NCI-H82 treated with DMSO at 0.1 percent for 48 hours (cell line): ENCODE measurements at regions not wholly inside any gene's neighbourhood (a gene's known extent, or its start where the extent isn't known, plus 50 kb on each side); places are given as distances from the start of the nearest gene placed in this dataset.

Experiments
- DNase-seq: peaks from one replicate; lab custom pipeline; 2025; ENCODE audit not compliant: unreplicated experiment; lab: John Stamatoyannopoulos, UW

DNA sequence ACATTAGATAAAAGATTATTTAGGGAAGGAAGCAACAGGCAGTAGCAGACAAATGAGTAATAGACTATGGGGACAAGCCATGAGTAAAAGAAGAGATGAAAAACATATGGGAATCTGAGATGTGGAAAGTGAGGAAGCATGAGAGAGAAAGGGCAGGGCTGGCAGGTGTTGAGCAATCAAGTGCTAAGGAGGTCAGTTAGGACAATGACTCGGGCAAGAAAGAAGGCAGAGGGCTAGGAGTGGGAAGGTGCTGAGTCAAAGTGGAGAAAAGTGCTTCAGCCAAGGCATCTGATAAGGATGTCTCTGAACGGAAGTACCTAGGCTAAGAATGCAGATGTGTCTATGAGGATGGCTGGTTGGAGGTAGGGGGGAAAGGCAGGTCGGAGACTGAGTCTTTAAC lies 291.9 kb upstream of the HTR2A start:
- DNase-seq: no peak

DNA sequence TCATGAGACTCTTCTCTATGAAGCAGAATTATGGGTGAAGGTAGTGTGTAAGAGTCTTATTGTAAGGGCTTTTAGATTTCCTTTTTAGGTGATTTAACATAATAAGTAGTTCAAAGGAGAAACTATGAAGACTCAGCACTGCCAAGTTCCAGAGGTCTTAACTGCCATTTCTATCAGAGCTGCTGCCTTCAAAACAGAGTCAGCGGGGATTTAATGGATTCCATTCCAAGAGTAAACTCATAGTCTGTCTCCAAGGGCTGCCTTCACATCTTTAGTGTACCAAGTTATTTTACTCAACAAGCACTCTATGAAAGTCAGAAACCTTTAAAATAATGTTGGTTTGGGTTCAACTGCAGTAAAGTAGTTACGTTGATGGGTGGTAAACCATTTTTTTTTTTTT lies 289.6 kb upstream of the HTR2A start:
- no peak for DNase-seq

DNA sequence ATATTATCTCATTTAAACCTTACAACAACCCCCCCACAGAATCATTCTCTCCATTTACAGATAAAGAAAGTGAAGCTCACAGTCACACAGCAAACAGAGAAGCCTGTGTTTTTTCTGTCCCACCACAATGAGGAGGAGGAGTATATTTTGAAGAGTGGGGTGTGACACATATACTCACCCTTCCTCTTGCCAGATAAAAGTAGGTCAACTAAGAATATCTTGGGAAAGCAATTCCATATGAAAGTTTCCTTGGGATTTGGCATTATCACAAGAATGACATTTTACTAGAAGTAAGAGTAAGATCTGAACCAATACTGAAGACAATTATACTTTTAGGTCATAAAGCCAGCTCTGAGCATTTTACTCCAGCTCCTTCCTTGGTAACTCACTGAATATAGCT lies 287.5 kb upstream of the HTR2A start:
- no peak for DNase-seq

DNA sequence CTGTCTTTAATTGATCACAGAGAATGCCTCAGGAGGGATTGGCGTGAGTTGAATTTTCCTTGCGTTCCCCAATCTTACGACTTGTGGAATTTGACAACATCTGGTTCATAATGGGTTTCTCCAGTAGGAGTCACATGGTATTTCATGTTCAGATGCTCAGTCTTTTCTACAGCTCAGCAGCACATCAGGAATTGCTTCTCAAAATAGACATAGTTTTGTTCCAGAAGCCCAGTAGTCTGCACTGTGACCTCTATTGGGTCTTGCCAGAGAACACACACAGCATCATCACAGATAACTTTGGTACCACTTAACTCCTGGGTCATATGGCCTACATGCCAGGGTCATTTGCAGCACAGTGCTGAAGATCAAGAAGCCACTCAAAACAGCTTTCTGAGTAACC lies 282.5 kb upstream of the HTR2A start:
- DNase-seq: no peak

DNA sequence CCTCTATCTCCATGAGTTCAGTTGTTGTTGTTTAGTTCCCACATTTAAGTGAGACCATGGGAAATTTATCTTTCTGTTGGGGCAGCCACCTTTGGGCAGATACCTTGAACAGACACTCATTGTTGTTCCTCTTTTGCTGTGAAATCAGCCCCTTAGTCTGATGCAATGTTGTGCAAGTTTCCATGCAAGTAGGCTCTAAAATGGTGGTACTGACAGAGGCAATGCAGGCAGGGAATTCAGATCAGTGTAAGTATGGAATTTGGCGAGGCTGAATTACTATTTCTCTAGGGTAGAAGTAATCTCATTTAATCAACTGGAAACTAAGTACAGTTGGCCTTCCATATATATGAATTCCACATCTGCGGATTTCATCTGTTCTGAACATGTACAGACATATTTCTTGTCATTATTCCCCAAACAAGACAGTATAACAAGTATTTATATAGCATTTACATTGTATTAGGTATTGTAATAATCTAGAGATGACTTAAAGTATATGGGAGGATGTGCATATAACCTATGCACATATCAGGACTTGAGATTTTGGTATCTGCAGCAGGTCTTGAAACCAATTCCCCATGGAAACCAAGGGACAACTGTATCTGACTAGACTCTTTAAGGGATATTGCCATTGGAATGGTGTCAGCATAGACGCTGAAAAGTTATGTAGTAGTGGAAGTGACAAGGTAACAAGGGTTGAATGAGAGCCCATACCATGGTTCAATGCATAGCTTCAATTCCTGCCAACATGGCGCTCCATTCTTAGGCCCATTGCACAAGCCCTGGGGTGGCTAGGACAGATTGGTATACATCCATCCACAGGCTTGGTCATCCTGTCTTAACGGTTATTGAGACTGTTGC lies 281.5 kb upstream of the HTR2A start:
- no peak for DNase-seq

DNA sequence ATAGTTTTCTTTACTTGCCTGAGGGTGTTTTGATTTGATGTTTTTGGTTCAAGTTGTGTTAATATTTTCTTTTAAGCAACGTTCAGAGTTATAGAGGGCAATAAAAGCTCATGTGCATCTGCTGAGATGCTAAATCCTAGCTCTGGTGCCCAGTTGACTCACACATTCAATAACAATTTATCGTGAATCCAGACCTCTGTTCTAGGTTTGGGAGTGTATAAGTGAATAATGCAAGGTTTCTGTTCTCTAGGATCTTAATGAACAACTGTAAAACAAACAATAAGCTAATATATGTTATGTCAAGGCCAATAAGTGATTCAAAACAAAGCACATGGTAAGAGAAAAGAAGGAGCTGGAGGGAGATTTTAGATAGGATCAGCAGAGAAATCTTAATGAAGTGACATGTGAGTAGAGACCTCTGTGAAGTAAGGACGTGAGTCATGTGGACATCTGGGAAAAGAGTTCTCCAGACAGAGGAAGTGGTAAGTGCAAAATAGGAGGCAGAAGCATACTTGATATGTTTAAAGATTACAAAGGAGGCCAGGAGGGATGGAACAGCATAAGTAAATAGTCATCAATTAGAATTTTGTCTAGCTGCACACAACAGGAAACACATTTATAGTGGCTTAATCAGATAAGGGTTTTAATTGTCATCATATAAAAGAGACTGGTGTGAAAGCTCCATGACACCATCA lies 278.5 kb upstream of the HTR2A start:
- no peak for DNase-seq

DNA sequence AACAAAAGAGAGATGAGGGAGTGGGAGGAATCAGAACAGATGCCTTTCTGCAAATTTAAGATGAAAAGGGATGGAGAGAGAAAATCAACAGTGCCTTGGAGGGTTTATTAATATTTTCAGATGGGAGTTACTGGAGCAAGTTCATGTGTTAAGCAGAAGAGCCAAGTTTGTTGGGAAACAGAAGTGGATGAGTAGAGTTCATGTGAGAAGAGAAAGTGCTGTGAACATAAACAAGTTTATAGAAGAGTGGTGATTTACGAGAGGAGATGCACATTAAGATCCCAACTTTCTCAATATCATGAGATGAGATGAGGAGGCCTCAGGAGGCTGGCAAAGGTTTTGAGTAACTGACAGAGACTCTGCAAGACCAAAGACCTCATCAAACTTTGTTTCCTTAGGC lies 274.1 kb upstream of the HTR2A start:
- no peak for DNase-seq

DNA sequence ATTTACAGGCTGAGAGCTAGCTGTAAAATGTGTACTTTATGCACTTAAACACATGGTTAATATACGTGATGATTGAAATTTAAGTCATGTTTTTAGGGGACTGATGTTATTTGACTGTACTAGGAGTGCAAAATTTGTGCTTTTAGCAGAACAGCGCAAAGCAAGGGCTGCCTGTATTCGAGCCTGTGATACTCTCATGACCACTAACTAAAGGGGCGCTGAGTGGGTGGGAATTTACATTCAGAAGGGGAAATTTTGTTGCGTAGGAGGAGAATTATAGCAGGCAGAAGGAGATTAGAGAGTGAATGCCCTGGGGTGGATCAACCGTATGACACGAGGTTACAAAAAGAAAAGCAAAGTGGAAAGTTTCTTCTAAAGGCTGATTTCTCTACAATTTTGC lies 271.8 kb upstream of the HTR2A start:
- no peak for DNase-seq

DNA sequence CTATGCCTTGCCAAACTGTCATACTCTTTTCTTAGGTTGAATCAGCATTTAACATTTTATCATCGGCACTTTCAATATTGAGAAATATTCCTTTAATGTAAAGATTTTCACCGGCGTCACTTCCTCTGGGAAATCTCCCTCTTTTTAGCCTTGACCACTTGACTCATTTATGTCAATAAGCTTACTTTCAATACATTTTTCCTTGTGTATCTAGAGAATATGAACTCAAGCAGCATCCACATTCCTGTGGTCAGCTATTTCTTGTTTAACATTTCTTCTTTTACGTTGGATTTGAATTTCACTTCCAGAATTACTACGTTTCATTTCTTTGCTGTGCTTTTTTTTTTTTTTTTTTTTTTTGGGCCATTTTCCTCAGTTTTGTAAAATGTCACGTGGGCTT lies 271.2 kb upstream of the HTR2A start:
- DNase-seq: no peak

DNA sequence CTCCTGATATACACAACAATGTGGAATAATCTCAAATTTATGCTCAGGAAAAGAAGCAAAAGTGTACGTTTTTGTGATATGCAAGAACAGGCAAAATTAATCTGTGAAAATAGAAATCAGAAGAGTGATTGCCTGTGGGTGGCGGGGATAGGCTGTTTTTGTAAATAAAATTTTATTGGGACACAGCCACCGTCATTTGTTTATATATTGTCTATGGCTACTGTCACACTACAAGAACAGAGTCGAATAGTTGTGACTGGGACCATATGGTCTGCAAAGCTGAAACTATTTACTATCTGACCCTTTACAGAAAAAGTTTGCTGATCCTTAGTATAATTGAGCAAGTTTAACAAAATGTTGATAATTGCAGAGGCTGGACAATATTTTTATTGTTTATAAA lies 269.5 kb upstream of the HTR2A start:
- DNase-seq: no peak

DNA sequence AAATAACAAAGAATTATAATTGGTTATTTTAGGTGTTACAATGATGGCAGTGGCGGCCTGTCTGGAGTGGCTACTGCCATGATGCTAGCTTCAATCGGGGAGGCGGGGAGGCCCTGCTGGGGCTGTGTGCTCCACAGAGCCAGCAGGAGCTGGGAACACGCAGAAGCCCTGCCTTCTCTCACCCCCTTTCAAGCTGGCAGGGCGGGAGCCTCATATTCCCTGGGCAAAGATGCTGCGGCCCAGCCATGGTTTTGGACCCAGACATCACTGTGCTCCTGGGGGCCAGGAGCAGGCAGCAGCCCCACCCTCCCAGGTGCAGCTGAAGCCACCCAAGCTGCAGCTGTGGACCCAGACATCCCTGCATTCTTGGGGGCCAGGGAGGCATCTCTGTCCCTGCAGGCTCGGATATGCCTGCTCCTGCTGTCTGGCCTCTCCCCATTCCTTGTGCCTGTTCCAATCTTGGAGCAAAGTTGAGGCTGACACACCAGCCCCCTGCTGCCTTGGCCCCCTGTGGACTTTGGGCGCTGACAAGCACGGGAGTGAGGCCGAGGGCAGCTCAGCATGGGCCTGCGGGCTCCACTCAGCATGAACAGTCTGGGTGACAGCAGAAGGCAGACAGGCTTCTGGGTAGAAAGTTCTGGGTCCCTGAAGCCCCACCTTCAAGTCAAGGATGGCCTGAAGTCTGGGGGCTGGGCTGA lies 263.1 kb upstream of the HTR2A start:
- no peak for DNase-seq

DNA sequence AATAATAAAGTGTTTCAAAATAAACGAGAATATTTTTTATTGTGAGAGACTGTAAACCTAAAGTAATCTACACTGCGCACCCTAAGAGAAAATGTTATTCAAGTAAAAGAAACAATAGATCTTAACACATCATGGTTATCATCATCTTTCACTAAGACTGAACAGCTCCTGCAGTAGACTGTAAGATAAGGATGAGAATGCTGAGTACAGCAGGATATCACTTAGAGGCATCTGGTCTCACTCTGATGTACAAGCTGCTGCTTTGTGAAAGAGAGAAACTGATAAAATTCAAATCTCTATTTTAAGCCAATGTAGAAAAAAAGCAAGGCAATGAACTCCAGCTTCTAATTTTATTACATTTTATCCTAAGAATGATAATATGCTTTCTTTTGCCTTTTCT lies 261.7 kb upstream of the HTR2A start:
- DNase-seq: no peak

DNA sequence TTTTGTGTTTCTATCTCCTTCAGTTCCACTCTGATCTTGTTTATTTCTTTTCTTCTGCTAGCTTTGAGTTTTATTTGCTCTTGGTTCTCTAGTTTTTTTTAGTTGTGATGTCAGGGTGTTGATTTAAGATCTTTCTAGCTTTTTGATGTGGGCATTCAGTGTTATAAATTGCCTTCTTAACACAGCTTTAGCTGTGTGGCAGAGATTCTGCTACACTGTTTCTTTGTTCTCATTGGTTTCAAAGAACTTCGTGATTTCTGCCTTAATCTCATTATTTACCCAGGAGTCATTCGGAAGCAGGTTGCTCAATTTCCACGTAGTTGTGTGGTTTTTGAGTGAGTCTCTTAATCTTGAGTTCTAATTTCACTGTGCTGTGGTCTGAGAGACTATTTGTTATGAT lies 251.7 kb upstream of the HTR2A start:
- DNase-seq: no peak

DNA sequence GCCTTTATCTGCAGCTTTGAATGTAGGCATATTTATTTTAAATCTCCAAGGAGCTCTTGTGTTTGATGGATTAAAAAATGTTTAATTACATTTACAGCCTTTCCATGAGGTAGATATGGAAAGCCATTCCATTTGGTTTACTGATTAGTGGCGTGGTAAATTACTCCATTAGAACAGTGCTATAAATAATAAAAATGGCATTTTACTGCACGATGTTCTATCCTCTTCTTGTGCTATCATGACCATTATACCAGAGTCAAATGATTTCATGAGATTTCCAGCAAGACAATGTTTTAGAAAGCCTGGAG lies 250.9 kb upstream of the HTR2A start:
- no peak for DNase-seq

DNA sequence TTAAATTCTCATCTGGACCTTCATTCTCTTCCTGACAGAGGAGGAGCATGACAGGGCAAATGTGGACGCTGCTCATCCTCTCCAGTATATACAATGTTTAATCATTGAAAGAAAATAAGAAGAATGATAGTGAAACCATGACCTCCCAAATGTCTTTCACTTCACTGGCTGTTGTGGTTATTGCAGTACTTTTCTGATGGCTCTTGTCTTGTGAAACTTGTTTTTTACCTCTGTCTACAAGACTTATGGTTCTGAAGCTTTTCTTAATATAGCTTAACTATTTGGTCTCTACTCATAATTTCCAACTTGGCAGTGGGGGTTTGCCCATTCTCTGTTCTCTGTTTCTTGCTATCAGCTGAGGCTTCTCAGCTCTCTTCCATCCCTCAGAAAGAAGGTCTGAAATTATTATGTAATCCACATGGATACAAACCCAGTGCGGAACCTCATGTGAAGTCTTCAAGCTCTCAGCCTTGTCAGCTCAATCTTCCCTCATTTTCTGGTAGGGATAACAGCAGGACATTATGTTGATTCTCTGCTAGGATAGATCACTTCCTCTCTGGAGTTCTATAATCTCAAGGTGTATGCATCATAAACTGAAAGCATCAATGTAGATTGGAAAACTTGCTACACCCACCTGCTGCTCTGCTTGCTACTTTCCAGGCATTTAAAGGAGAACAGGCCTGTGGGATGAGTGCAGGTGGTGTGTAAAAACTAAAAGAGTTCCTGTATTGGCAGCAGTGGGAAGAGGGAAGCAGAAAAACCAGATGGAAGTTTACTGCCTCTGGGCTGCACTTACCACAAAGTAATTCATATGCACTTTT lies 250.3 kb upstream of the HTR2A start:
- no peak for DNase-seq

DNA sequence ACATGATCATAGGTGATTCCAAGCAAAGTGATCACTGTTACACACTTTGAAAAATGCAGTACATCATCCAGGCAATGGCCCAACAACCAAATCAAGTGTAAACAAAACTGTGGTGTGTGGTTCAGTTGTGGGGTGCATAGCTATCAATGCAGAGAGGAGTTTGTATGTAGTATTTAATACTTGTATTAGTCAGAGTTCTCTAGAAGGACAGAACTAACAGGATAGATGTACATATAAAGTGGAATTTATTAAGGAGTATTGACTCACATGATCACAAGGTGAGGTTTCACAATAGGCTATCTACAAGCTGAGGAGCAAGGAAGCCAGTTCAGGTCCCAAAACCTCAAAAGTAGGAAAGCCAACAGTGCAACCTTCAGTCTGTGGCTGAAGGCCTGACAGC lies 249.3 kb upstream of the HTR2A start:
- no peak for DNase-seq

DNA sequence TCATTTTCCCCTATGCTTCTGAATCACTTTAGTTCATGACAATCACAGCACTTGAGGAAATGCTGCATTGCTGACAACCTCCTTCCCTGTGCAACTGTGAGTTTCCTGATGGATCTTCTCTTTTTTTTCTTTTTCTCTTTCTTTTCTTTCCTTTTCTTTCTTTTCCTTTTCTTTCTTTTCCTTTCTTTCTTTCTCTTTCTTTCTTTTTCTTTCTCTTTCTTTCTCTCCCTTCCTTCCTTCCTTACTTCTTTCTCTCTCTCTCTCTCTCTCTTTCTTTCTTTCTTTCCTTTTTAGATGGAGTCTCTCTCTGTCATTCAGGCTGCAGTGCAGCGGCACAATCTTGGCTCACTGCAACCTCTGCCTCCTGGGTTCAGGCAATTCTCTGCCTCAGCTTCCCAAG lies 247.9 kb upstream of the HTR2A start:
- no peak for DNase-seq

DNA sequence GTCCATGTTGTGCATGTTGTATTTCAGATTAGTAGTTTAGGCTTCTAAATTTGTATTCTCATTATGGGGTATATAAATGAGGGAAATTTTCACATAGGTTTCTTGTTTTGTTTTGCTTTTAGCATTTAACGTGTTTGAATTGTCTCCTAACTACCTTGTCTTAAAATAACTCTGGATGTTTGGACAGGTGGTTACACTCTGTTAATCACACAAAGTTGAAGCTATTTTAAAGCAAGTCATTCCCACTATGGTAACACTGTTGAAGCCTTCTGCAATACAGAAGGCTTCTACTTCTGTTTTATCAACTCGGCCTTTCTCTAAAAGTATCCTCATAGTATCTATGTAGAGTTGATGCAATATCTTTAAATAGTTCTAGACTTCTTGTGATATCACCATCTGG lies 245.3 kb upstream of the HTR2A start:
- DNase-seq: no peak

DNA sequence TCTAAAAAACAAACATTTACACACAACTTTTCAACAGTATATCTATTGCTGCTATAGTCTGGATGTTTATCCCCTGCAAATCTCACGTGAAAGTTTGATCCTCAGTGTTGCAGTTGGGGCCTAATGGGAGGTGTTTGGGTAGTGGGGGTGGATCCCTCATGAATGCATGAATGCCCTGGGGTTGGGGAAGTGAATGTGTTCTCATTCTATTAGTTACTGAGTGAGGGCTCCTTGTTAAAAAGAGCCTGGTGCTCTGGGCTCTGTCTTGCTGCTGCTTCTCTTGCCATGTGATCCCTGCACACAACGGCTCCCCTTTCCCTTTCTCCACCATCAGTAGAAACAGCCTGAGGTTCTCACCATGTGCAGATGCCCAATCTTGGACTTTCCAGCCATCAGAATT lies 242.7 kb upstream of the HTR2A start:
- DNase-seq: no peak

DNA sequence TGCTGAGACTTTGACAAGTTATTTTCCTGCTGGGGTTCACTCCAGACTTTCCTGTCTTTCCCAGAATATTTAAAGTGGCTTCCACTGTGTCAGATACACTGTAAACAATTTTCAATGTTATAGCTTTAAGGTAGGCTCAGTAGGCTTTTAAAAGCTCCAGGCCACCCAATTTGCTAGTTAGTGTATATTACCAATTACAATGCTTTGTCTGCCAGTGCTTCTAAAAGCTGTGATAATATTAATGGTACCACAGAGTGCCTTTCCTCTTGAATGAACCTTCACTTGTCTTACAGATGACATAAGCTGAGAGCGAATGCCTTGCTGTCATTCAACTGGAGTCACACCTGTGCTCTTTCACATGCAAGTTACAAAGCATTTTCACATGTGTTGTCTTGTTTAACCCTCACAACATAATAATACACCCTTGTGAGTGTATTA lies 239.7 kb upstream of the HTR2A start:
- DNase-seq: no peak

DNA sequence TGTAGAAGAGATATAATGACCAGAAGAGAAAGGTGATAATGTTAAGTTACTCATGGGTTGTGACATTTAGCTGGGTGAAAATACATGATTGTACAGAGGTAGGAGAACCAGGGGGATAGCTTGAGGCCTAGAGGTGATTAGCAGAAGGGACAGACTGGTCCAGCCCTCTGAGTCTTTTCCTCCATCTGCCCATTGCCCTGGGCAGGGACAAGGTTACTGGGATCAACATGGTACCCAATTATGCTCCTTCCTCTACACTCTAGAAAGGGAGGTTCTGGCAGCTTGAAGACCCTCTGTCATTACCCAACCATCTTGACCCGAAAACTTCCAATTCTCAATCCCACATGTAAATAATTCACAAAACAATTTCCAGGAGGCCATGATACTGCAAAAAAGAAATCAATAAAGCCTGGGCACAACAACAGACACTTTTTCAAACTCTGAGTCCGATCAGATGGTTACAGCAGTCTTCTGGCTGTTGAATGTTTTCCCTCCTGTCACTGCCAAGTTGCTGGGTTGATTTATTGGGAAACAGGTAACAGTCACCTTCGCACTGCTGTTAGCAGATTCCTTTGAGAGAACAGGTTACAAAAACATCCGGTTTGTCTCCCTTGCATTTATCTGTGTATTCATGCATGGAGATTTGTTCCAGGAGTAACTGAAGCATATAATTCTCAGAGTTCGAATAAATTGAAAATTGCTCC lies 239.1 kb upstream of the HTR2A start:
- DNase-seq: no peak
